ENCODE measurements at regions not wholly inside any gene's neighbourhood (a gene's known extent, or its start where the extent isn't known, plus 50 kb on each side); places are given as distances from the start of the nearest gene placed in this dataset.
"Not testable (repeated sequence)": the region's sequence is repeated elsewhere in the genome, so short reads cannot be mapped to it uniquely, and the experiment has no call there.

DNA sequence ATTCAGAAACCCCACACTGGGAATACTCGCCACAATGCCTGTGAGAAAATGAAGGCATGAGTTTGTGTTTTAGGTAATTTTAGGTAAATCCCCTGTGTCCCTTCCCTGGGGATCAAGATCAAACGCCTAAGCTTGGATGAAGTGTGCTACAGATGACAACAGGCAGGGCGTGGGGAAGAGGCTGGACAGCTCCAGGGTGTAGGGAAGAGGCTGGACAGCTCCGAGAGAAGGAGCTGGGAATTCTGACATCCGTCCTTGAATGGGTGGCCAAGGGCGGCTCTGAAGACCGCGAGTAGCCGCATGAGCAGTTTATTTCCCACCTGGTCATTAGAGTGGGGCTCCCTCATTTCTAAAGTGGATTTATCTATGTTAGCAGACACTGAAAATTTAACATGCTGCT lies 109.7 kb downstream of the RAMP3 start:
- DNase-seq (ENCODE audit: low read depth): peak; percentile 22

DNA sequence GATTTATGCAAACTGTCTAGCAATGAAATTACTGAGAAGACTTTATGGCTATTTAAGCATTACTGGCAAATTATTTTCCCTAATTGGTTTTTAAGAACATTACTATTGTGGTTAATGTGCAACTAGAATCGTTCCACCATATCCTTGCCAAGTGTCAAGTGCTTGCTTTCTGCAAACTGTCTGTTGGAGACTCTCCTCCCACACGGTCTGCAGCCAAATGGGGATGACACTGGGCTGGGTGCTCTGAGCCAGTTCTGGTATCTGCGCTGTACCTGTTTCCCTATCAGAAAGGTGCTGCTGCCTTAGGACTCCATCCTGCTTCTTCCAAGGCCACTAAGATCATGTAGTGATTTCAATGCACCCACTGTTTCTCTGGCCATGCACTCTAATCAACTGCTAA lies 110.4 kb downstream of the RAMP3 start:
- no peak for DNase-seq (ENCODE audit: low read depth)

DNA sequence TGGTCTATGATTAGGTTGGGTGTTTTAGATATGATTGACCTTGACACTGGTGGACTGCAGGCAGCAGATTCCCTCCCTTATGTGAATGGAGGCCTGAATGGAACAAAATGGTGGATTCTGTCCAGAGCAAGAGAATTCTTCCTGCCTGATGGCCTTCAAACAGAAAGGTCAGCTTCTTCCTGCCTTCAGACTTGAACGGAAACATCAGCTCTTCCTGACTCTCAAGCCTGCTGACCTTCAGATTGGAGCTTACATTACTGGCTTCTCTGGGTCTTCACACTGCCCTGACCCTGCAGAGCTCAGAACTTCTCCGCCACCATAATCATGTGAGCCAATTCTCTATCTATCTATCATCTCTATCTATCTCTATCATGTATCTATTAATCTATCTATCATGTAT lies 111.6 kb downstream of the RAMP3 start:
- DNase-seq (ENCODE audit: low read depth): no peak

DNA sequence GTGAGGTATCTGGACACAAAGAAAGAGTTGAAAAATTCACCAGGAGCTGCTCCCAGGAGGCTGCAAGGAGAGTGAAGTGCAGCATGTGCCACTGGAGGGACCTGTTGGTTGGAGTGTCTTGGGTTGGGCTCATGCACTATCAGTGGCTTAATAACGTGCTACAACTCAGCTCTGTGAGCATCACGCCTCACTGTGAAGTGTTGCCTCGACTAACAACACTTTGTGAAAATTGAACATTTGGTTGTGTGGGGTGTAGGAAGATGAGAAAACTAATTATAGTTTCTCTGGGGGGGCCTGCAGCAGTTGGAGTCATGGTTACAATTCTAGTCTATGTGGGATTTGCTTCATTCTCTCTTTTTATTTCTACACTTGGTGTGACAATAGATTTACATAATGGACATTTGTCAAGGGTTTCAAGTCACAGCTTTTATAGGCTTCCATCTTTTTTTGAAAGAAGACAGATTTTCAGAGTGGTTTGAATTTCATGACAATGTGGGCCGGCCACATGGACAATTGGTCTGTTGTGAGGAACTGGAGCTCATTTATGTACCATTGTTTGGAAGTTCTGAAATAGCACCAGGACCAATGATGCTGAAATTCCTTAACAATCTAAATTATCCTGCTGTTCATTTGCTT lies 121.3 kb downstream of the RAMP3 start:
- DNase-seq (ENCODE audit: low read depth): no peak

DNA sequence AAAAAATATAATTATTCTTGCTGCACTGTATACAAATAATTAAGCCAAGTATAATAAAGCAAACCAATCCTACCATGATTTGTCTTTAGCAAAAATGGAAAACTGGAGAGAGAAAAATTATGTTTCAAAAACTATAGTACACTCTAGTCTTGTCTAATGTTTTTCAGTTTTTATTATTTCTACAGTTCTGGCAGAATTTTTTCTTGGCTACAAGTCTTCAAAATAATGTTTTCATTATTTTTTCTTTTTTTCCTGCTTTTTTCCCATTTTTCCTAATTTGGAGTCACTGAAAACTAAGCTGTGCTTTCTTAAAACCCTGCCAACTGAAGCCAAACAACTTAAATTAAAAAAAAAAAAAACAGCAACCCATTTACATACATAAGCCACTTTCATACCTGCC lies 132.0 kb downstream of the RAMP3 start:
- DNase-seq (ENCODE audit: low read depth): not testable (repeated sequence)

DNA sequence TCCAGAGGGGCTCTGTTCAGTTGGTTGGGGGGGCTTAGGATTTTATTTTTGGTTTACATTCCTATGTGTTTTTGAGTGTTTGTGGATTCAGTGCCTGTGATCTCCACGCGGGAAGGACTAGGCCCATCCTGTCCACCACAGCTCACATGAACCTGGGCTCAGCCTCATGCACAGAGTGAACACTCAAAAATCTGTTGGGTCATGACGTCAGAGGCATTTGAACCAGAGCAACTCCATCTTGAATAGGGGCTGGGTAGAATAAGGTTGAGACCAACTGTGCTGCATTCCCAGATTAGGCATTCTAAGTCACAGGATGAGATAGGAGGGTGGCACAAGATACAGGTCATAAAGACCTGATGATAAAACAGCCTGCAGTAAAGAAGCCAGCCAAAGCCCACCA lies 133.3 kb downstream of the RAMP3 start:
- DNase-seq (ENCODE audit: low read depth): no peak

DNA sequence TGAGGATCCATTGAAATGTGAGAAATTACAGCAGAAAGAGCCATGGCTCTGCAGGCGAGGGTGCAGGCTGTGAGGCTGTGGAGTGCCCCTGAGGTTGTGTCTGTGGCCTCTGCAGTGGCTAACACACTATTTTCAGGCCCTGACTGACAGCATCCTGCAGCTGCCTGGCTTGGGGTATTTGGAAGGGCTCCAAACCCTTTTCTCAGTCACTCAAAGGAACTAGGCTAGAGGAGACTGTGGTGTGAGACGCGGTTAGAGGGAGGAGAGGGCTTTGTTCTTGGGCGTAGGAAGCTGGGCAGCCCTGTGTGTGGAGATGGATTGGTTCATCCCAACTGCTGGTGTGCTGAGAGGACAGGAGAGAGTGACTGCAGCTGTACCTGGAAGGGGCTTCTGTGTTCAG lies 134.9 kb downstream of the RAMP3 start:
- DNase-seq (ENCODE audit: low read depth): peak; percentile 85

DNA sequence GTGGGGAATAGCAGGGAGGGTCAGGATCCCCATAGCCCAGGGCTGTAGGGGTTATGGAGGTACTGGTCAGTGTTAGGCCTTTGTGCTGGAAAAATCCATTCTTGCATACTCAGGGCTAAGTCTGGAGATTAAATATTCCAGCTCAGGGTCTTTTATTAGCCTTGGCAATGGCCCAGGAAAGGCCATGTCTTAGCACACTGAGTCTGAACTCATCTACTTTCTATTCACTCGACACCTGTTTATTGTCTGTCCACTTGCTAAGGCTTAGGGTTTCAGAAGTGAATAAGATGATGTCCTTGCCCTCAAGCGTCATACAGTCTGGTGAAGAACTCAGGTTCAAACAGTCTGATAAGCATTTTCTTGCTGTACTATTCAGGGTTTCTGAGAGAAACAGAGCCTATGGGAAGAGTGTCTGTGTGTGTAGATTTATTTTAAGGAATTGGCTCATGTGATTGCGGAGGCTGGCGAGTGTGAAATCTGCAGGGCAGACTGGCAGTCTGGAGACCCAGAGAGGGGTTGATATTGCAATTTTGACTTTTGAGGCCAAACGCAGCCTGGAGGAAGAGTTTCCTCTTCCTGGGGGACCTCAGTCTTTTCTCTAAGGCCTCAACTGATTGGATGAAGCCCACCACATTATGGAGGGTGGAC lies 135.8 kb downstream of the RAMP3 start:
- DNase-seq (ENCODE audit: low read depth): no peak

DNA sequence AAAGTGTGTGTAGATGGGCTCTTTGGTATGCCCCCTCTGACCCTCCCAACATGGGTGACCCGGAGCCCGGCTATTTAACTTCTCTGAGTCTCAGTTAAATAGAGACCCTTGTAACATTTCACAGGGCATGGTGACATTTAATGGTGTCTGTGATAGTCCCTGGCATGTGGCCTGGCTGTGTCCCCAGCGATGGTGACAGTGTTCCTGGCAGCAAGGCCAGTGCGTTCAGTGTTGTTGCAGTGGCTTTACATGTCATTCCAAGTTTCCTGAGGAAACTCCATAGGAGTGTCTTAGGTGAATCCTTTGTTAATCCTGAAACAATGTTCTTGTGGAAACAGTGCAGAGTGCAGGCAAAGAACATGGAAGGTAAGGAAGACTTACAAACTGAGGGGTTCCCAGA lies 137.0 kb downstream of the RAMP3 start:
- DNase-seq (ENCODE audit: low read depth): no peak

DNA sequence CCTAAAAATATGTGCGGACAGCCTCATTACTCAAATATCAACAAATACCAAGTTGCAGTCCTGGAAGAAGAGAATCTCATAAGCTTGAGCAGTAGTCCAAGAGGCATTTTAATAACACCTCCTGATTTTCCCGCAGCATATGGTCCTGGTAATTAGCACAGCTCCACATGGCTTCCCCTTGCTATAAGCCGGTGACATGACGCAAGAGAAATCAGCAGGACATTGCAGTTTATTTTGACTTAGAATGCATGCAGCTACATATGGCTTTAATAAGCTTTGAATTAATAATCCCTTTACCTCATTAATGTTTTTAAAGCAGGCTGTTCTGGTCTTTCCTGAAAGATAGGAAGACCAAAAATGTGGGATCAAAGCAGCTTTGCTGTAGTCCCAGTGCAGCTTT lies 137.6 kb downstream of the RAMP3 start:
- DNase-seq (ENCODE audit: low read depth): no peak

DNA sequence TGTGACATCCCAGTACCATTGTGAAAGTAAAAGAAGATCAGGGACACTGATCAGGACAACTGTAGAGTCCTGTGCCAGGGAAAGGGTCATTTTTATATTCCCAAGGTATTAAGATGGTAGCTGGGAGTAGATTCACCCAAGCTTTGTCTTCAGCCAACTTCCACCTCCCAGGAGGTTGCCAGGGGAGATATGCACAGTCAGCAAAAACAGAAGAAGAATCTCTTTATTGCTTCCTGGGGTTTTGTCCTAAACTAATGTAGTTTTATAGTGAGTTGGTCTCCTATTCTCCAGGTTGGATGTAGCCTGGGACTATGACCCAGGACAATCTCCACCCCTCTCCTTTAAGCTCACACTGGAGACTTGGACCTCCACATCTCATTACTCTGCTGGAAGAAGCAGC lies 139.2 kb downstream of the RAMP3 start:
- no peak for DNase-seq (ENCODE audit: low read depth)

DNA sequence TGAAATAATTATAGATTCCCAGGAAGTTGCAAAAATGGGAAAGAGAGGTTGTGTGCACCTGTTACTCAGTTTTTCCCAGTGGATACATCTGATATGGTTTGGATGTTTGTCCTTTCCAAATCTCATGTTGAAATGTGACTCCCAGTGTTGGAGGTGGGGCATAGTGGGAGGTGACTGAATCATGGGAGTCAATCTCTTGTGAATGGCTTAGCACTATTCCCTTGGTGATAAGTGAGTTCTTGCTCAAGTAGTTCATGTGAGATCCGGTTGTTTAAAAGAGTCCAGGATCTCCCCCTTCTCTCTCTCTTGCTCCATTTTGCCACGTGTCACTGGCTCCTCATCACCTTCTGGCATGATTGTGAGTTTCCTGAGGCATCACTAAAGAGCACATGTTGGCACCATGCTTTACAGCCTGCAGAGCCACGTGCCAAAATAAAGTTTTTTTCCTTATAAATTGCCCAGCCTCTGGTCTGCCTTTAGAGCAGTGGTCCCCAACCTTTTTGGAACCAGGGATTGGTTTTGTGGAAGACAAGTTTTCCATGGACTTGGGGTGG lies 149.2 kb downstream of the RAMP3 start:
- no peak for DNase-seq (ENCODE audit: low read depth)

DNA sequence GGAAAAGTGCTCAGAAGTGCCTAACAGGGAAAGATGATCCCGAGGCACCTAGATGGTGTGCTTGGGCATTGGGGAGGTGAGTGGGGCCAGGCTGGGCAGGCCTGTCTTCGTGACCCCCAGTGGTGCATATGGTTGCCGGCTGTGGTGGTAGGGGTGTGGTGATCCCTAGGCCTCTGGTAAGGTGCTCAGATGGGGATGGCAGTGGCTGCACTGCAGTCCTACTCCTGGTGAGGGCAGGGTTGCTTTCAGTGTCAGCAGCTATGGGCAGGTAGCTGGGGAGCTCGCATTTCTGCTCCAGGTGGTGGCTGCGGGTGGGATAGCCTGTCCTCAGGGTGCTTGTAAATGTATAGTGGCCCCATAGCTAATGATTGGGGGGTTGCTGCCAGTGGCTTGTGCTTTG lies 154.0 kb downstream of the RAMP3 start:
- DNase-seq (ENCODE audit: low read depth): no peak

DNA sequence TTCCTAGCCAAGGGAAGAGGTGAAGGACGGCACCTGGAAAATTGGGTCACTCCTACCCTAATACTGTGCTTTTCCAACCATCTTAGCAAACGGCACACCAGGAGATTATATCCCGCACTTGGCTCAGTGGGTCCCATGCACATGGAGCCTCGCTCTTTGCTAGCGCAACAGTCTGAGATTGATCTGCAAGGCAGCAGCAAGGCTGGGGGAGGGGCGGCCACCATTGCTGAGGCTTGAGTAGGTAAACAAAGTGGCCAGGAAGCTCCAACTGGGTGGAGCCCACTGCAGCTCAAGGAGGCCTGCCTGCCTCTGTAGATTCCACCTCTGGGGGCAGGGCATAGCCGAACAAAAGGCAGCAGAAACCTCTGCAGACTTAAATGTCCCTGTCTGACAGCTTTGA lies 157.9 kb downstream of the RAMP3 start:
- not testable (repeated sequence) for DNase-seq (ENCODE audit: low read depth)

DNA sequence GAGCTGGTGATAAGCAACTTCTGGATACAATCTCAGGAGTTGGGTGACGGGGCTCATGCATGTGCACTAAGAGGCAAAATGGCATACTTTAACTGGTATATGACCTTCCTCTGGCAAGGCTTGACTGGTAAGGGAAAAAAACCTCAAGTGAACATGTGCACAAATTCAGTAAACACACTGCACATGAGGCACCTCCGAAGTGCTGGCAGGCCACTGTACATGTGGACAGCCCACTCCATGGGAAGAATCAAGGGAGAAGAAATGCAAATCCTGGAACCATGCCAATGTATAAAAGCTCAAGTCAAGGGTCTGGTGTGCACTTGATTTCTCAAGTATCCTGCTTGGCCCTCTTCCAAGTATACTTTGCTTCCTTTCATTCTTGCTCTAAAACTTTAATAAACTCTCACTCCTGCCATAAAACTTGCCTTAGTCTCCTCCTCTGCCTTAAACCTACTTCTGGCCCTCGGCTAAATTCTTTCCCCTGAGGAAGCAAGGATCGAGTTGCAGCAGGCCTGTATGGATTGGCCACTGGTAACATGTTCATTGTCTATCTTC lies 167.2 kb downstream of the RAMP3 start:
- peak; percentile 40 for DNase-seq (ENCODE audit: low read depth)

DNA sequence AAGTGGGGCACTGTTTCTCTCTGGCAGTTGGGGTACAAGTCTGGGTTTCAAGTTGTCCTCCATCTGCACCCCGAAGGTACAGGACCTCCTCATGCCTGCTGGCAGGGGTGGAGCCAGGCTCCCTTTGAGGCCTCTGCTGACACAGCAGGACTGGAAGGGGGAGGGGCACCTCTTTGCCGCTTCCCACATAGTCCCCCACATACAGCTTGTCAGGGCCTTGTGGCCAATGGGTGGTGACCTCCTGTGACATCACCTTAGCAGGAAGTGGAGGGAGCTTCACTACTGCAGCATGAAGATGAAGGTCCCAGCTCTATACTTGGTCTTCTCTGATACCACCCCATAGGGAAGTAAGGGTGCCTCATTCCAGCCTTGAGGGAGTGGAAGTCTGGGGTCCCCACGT lies 167.8 kb downstream of the RAMP3 start:
- DNase-seq (ENCODE audit: low read depth): no peak

DNA sequence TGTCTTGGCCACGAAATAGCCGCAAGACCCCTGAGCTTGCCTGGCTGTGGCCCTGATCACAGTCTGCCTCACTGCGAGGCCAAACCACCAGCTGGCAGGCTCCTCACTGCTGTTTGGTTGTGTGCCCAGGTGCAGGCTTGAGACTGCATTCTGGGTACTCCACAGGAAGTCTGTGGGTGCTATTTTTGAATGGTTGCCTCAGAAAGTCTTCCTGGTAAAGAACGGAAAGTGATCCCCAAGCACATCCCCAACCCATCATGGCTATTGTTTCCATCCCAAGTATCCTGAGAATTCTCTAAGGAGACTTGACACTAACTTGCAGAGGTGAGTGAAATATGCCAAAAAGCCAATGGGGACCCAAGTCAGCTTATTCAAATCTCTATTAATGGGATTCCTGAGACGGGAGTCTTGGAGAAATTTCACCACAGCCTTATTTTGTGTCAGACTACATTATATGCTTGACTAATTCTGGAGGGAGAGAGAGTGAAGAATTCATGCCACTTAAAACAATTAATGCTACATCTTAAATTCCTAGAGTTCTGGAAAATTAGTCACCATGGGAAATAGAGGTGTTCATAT lies 170.9 kb downstream of the RAMP3 start:
- DNase-seq (ENCODE audit: low read depth): peak; percentile 70

DNA sequence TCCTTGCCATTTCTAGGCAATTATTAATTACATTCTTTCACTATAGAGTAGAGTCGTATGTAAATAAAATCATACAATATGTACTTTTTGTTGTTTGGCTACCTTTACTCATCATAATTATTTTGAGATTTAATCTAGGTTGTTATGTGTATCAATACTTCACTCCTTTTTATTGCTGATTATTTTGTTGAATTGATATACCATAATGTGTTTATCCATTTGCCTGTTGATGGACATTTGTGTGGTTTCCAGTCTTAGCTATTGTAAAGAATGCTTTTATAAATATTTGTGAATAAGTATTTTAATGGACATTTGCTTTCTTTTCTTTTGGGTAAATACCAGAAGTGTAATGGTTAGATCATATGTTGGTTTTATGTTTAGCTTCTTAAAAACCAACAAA lies 174.0 kb downstream of the RAMP3 start:
- no peak for DNase-seq (ENCODE audit: low read depth)

DNA sequence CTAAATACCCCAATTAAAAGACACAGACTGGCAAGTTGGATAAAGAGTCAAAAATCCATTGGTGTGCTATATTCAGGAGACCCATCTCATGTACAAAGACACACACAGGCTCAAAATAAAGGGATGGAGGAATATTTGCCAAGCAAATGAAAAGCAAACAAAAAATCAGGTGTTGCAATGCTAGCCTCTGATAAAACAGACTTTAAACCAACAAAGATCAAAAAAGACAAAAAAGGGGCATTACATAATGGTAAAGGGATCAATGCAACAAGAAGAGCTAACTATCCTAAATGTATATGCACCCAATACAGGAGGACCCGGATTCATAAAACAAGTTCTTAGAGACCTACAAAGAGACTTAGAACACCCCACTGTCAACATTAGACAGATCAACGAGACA lies 177.4 kb downstream of the RAMP3 start:
- not testable (repeated sequence) for DNase-seq (ENCODE audit: low read depth)

DNA sequence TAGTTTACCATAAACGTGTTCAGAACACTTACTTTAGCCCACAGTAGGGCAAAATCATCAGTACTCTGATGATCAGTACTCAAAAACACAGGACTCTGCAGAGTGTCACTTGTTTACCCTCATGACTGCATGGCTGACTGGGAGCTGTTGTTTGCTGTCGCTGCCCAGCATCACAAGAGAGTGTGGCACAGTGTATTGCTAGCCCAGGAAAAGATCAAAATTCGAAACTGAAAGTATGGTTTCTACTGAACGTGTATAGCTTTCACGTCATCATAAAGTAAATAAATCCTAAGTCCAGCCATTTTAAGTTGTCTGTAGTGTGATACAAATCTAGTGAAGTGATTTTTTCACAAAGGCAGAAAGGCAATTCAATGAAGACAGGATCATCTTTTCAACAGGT lies 184.6 kb downstream of the RAMP3 start:
- peak; percentile 76 for DNase-seq (ENCODE audit: low read depth)

DNA sequence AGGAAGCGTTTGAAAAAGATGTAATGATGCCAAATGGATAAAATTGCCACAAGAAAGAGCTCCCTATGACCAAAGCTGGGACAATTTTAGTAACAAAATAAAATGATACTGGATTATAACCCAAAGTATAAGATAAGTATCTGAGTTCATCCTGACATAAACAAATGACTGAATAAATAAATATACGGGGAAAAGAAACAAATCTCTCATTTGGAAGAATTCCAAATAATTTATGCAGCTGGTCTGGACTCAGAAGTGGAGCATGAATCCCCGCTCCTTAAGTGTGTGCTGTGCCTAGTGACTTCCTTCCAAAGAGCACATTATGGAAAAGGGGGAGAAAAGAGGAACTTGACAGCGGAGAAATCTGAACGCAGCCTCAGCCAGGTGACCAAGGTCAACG lies 186.2 kb downstream of the RAMP3 start:
- DNase-seq (ENCODE audit: low read depth): no peak

DNA sequence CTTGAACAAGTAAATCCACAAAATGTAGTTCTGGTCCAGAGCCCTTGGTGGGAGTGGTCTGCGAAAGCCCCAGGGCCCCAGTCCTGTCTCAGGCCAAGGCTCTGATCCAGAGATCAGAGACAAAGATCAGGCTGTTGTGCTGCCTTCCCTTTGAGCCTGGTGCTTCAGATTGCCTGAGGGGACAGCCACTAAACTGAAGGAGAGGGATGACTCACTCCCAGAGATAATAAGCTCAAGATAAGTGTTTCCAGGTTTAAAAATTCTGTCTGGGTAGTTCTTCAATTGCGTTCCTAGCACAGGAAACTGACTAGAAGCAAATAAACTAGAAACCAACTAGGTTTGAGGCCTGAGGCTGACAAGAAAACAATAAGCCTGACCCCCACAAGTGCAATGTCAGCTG lies 190.2 kb downstream of the RAMP3 start:
- DNase-seq (ENCODE audit: low read depth): peak; percentile 100

DNA sequence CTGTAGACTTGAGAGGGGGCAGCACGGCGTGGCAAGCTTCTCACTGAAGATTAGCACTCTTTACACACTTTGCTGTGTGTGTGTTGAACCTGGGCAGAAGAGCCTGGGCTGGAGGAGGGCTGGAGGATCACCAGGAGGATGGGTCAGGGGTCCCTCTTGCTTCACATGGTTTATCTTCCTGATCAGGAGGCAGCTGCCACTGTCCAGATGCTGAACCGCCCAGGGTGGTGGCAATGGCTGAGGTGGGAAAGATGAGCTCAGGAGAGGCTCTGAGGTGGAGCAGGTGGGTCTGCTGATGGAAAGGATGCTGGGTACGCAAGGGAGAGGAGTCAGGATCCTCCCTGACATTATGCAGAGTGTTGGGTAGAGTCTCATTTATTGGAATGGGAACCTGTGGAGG lies 191.5 kb downstream of the RAMP3 start:
- DNase-seq (ENCODE audit: low read depth): no peak

All from RPMI7951 (cell line).